A549 (cell line): ENCODE measurements at regions not wholly inside any gene's neighbourhood (a gene's known extent, or its start where the extent isn't known, plus 50 kb on each side); places are given as distances from the start of the nearest gene placed in this dataset.
A peak's percentile ranks its signal among the peaks of the same experiment; 100 is the strongest.

Source experiments
- ATAC-seq, 2 experiments: fragments of 200-7000 bp in 1 of 2; fragments of >200 bp in 1 of 2; cut with Nextera tagmentation in 1 of 2; cut with Tn5 transposase in 1 of 2; 3 replicates each; pipeline versions ENCODE4 v1.8.0 to v1.9.1; 2018 to 2020; ENCODE audit warnings: mild to moderate bottlenecking in 1 of 2, moderate library complexity in 1 of 2
- CTCF ChIA-PET: fragments of 300-600 bp; sonication (Branson Sonifier 250); formaldehyde crosslinking; extraction: SDS; loops from one replicate; lab custom pipeline; 2021; ENCODE audit warnings: antibody characterized with exemption, inconsistent platforms; lab: Yijun Ruan, JAX
- POLR2A ChIA-PET: fragments of 350-600 bp; formaldehyde crosslinking; extraction: SDS; loops from one replicate; lab custom pipeline; 2021; ENCODE audit warnings: antibody characterized with exemption, inconsistent platforms; lab: Yijun Ruan, JAX
- DNase-seq, 2 experiments: peaks; one replicate each; pipeline versions ENCODE4 v3.0.0 to v3.0.0-alpha.2; 2011 to 2016; ENCODE audit warnings: low read depth in 1 of 2, low spot score in 1 of 2
- FAIRE-seq: peaks from 2 replicates; lab custom pipeline; 2011; peaks lifted over from hg19 to GRCh38; lab: Jason Lieb, UNC
- H3K27ac ChIP-seq, 2 experiments: fragments of >200 bp; sonication (Bioruptor Twin); formaldehyde crosslinking; 3 replicates each; pipeline ENCODE4 v1.5.1; 2016 to 2017
- H3K4me1 ChIP-seq: fragments of >200 bp; sonication (Bioruptor Twin); formaldehyde crosslinking; 3 replicates; pipeline ENCODE4 v1.6.1; 2016
- H3K4me2 ChIP-seq: fragments of >200 bp; sonication (Bioruptor Twin); formaldehyde crosslinking; 3 replicates; pipeline ENCODE4 v1.6.1; 2016
- H3K4me3 ChIP-seq: fragments of >200 bp; sonication (Bioruptor Twin); formaldehyde crosslinking; 3 replicates; pipeline ENCODE4 v1.5.1; 2016
- H3K9me3 ChIP-seq: fragments of >200 bp; sonication (Bioruptor Twin); formaldehyde crosslinking; 3 replicates; pipeline ENCODE4 v1.6.1; 2016
- CEBPB ChIP-seq, 2 experiments: fragments of >200 bp in 1 of 2; sonication (Bioruptor Twin) in 1 of 2; formaldehyde crosslinking in 1 of 2; IDR thresholded peaks; 2 replicates each; pipeline ENCODE4 v1.6.1; 2012 to 2016
- FOSL2 ChIP-seq, 2 experiments: fragments of 450-650 bp in 1 of 2; fragments of >200 bp in 1 of 2; sonication (Bioruptor Twin) in 1 of 2; formaldehyde crosslinking; IDR thresholded peaks; 2 replicates each; pipeline versions ENCODE4 v1.5.0 to v1.6.1; 2016 to 2020; ENCODE audit warnings: mild to moderate bottlenecking in 1 of 2, moderate library complexity in 1 of 2
- HEYL ChIP-seq: fragments of 250-450 bp; sonication (Bioruptor Pico); IDR thresholded peaks from 2 replicates; pipeline ENCODE4 v1.8.0; 2021; ENCODE audit warnings: mild to moderate bottlenecking, moderate library complexity
- HOXB13 ChIP-seq: fragments of 250-450 bp; sonication (Bioruptor Pico); IDR thresholded peaks from 2 replicates; pipeline ENCODE4 v1.5.0; 2020; ENCODE audit warnings: low read depth, mild to moderate bottlenecking, moderate library complexity
- JUN ChIP-seq, 2 experiments: fragments of >200 bp; sonication (Bioruptor Twin); formaldehyde crosslinking; IDR thresholded peaks; 2 replicates in 1 of 2; 3 replicates in 1 of 2; pipeline ENCODE4 v1.6.1; 2016 to 2017
- JUNB ChIP-seq: fragments of >200 bp; sonication (Bioruptor Twin); formaldehyde crosslinking; IDR thresholded peaks from 2 replicates; pipeline ENCODE4 v1.6.1; 2016
- KDM1A ChIP-seq: fragments of 200-600 bp; sonication (generic); IDR thresholded peaks from 2 replicates; pipeline ENCODE4 v1.6.1; 2016; ENCODE audit warnings: low read depth, mild to moderate bottlenecking
- KDM5A ChIP-seq: fragments of 200-600 bp; sonication (generic); IDR thresholded peaks from 2 replicates; pipeline ENCODE4 v1.6.1; 2016; ENCODE audit warnings: antibody characterized with exemption, mild to moderate bottlenecking
- MAFK ChIP-seq: fragments of 450-650 bp; IDR thresholded peaks from 2 replicates; pipeline ENCODE4 v1.6.1; 2014; ENCODE audit not compliant: partially characterized antibody
- MYC ChIP-seq: IDR thresholded peaks from 2 replicates; pipeline ENCODE4 v1.6.1; 2012; ENCODE audit warnings: mild to moderate bottlenecking, inconsistent platforms, low read length, improper control_type of control experiment, borderline replicate concordance
- NPAS2 ChIP-seq: fragments of 250-450 bp; sonication (Bioruptor Pico); IDR thresholded peaks from 2 replicates; pipeline ENCODE4 v1.8.0; 2022; ENCODE audit warnings: mild to moderate bottlenecking, moderate library complexity, borderline replicate concordance
- RARB ChIP-seq: fragments of 250-450 bp; sonication (Bioruptor Pico); IDR thresholded peaks from 2 replicates; pipeline ENCODE4 v1.8.0; 2021; ENCODE audit warnings: mild to moderate bottlenecking, moderate library complexity
- RNF2 ChIP-seq: fragments of 200-600 bp; sonication (generic); IDR thresholded peaks from 2 replicates; pipeline ENCODE4 v1.6.1; 2016; ENCODE audit warnings: low read depth, mild to moderate bottlenecking, antibody characterized with exemption, moderate library complexity, borderline replicate concordance
- SMC3 ChIP-seq: fragments of >200 bp; sonication (Bioruptor Twin); formaldehyde crosslinking; IDR thresholded peaks from 3 replicates; pipeline ENCODE4 v1.6.1; 2018; ENCODE audit warnings: inconsistent platforms
- TFCP2L1 ChIP-seq: fragments of 250-450 bp; sonication (Bioruptor Pico); IDR thresholded peaks from 2 replicates; pipeline ENCODE4 v1.5.0; 2021; ENCODE audit warnings: mild to moderate bottlenecking
- ZC3H11A ChIP-seq: fragments of 450-650 bp; IDR thresholded peaks from 2 replicates; pipeline ENCODE4 v1.6.1; 2014; ENCODE audit warnings: antibody characterized with exemption, mild to moderate bottlenecking
- ZSCAN20 ChIP-seq: fragments of 250-450 bp; sonication (Bioruptor Pico); IDR thresholded peaks from 2 replicates; pipeline ENCODE4 v1.8.0; 2022; ENCODE audit warnings: mild to moderate bottlenecking, moderate library complexity
- WGBS: methylation state at CpG from one replicate; pipeline ENCODE4 v1.1.6; 2017; ENCODE audit errors: missing lambda C conversion rate; 5-methylcytosine and 5-hydroxymethylcytosine counted together
- TF ChIP-seq, protein P1 (sequence below): IDR thresholded peaks from 2 replicates; pipeline ENCODE4 v1.6.1; 2012
- TF ChIP-seq, protein P2 (sequence below): IDR thresholded peaks from 2 replicates; pipeline ENCODE4 v1.6.1; 2012; ENCODE audit warnings: low read depth, borderline replicate concordance
- TF ChIP-seq, protein P3 (sequence below): fragments of 250-450 bp; sonication (Bioruptor Pico); IDR thresholded peaks from 2 replicates; pipeline ENCODE4 v1.5.0; 2020; ENCODE audit warnings: low read depth, mild to moderate bottlenecking, moderate library complexity
- TF ChIP-seq, protein P4 (sequence below): fragments of >200 bp; sonication (Bioruptor Twin); formaldehyde crosslinking; IDR thresholded peaks from 3 replicates; pipeline ENCODE4 v1.6.1; 2016

DNA sequence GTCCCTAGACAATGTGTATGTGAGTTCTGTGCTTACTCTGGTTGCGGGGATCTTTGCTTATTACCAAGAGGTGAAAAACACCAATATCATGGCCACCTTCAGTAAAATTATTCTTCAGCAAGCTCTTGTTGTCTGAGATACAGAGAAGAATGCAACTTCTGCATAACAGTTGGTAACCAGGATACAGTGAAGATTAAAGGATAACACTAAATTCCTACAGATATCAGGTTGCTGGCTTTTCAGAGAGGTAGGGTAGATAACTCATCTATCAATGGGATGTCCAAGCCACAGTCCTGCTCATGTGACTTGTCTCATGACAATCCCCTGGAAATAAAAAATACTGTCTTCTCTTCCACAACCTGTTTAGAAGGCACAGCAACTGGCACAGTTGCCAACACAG is 308.5 kb downstream of the TNS1 start:
- ChIA-PET CTCF (interaction anchor here (1.9 kb wide), 1 partner anchor 19 kb away, joined by 6 read pairs; no protein-coding TSS in a partner anchor), POLR2A (no interaction called here)
- DNase-seq: no peak
- Histone ChIP-seq H3K4me3 (no peak overlapping the region), H3K27ac (no peak overlapping the region), H3K9me3 (no peaks in the 10 kb centered on the region), H3K4me2 (no peak overlapping the region)
- ATAC-seq: no peak
- no peak for FAIRE-seq
- WGBS: 100% methylated on average over 1 of the region's 1 CpG
- TF ChIP-seq ZSCAN20 (CRISPR knock-in tag) (no peak), KDM5A (no peak), FOSL2 (IDR thresholded peaks at IDR 0.05) (no peak), FOSL2 (CRISPR knock-in tag; IDR thresholded peaks at IDR 0.05) (no peak), SMC3 (no peak), MAFK (no peak), HEYL (CRISPR knock-in tag) (no peak), CEBPB (IDR thresholded peaks at IDR 0.05) (no peak), RNF2 (no peak), TFCP2L1 (CRISPR knock-in tag) (no peak), RARB (CRISPR knock-in tag) (no peak), JUN (IDR thresholded peaks at IDR 0.05) (no peak), ZC3H11A (no peak), HOXB13 (CRISPR knock-in tag) (no peak), MYC (no peak), KDM1A (no peak)
- TF ChIP-seq, protein P1, sequence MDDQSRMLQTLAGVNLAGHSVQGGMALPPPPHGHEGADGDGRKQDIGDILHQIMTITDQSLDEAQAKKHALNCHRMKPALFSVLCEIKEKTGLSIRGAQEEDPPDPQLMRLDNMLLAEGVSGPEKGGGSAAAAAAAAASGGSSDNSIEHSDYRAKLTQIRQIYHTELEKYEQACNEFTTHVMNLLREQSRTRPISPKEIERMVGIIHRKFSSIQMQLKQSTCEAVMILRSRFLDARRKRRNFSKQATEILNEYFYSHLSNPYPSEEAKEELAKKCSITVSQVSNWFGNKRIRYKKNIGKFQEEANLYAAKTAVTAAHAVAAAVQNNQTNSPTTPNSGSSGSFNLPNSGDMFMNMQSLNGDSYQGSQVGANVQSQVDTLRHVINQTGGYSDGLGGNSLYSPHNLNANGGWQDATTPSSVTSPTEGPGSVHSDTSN: no peak
- TF ChIP-seq, protein P2, sequence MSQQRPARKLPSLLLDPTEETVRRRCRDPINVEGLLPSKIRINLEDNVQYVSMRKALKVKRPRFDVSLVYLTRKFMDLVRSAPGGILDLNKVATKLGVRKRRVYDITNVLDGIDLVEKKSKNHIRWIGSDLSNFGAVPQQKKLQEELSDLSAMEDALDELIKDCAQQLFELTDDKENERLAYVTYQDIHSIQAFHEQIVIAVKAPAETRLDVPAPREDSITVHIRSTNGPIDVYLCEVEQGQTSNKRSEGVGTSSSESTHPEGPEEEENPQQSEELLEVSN: no peak
- TF ChIP-seq, all 56 proteins: peak for 0
- peaks cover 8% of the 10 kb centered on the region; the same call in 1 of the 3 replicates for H3K4me1 ChIP-seq

DNA sequence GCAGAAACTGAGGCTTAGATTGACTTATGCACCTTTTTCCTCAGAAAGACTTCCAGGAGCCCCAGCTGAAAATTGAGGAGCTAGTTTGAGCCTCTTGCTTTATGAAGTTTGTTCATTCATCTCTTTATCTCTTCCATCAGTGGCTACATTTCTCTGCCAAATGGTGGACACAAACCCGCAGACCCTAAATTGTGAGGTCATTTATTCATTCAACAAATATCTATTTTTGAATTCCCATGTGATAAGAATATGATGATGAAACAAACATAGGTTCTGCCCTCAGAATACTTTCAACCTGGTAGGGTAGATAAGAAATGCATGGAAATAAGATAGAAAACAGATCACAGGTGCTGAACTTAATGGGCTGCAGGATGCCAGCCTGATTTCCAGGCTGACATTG is 309.4 kb downstream of the TNS1 start:
- CTCF ChIA-PET: interaction anchor here (1.9 kb wide), 1 partner anchor 19 kb away, joined by 6 read pairs; no protein-coding TSS in a partner anchor
- DNase-seq (no peak), ATAC-seq (no peak), FAIRE-seq (no peak)
- 88% methylated on average over 1 of the region's 1 CpG for WGBS
- TF ChIP-seq JUN (IDR thresholded peaks at IDR 0.05) (no peak), NPAS2 (no peak), JUNB (no peak)
- TF ChIP-seq, protein P3, sequence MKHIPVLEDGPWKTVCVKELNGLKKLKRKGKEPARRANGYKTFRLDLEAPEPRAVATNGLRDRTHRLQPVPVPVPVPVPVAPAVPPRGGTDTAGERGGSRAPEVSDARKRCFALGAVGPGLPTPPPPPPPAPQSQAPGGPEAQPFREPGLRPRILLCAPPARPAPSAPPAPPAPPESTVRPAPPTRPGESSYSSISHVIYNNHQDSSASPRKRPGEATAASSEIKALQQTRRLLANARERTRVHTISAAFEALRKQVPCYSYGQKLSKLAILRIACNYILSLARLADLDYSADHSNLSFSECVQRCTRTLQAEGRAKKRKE: no peak
- no peak overlapping the region for H3K27ac ChIP-seq
- H3K9me3 ChIP-seq: no peaks in the 10 kb centered on the region
- POLR2A ChIA-PET: no interaction called here
- H3K4me3 ChIP-seq: no peak overlapping the region
- H3K4me2 ChIP-seq: no peak overlapping the region
- H3K4me1 ChIP-seq: peaks cover 8% of the 10 kb centered on the region; the same call in 1 of the 3 replicates

DNA sequence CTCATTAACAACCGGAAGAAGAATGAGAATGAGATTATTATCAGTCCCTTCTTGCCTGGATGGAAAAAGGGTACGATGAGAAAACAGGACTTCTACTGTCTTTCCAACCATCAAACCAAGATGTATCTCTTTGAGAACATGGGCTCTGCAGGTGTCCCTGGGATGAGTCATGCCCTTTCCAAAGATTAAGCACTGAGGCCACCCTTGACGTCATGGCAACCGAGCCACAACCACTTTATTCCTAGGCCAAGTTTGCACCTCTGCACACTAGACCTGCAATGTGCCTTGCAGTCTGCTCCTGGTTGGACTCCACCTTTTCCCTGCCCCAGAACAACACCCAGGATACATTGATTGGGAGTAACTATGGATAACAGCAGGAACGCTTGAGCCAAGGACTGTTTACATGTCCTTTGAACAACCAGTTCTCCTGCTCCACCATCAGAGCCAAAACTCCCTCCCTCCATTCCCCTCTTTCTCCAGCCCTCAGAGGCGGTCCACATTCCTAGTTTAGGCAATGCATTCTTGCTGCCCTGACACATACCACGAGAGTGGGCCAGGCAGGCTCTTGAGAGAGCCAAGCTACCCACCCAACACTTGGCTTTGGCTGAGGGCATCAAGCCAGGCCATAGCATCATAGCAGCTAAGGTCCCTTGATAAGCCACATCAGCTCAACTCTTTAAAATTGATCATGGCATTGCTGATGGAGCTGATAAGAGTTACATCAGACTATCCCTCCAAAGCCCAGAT is 310.7 kb downstream of the TNS1 start:
- no peaks in the 10 kb centered on the region for H3K9me3 ChIP-seq
- ChIA-PET CTCF (interaction anchor here (0.5 kb wide), 1 partner anchor 10 kb away, joined by 3 read pairs; no protein-coding TSS in a partner anchor), POLR2A (no interaction called here)
- FAIRE-seq (no peak), ATAC-seq (no peak), DNase-seq (no peak)
- H3K4me2 ChIP-seq: no peak overlapping the region
- 45% methylated on average over 7 of the region's 7 CpGs for WGBS
- no peak overlapping the region for H3K4me3 ChIP-seq
- TF ChIP-seq, protein P1: no peak
- no peak for TF ChIP-seq TFCP2L1 (CRISPR knock-in tag)
- no peak for TF ChIP-seq RNF2
- no peak for TF ChIP-seq NPAS2
- no peak for TF ChIP-seq RARB (CRISPR knock-in tag)
- TF ChIP-seq, protein P4, sequence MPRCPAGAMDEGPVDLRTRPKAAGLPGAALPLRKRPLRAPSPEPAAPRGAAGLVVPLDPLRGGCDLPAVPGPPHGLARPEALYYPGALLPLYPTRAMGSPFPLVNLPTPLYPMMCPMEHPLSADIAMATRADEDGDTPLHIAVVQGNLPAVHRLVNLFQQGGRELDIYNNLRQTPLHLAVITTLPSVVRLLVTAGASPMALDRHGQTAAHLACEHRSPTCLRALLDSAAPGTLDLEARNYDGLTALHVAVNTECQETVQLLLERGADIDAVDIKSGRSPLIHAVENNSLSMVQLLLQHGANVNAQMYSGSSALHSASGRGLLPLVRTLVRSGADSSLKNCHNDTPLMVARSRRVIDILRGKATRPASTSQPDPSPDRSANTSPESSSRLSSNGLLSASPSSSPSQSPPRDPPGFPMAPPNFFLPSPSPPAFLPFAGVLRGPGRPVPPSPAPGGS: no peak
- peaks cover 8% of the 10 kb centered on the region; the same call in 1 of the 3 replicates for H3K4me1 ChIP-seq
- H3K27ac ChIP-seq: peak overlapping the region in 1 of 2 experiments; percentile 22; a peak in 1 of 6 replicates
